ENCODE measurements at regions not wholly inside any gene's neighbourhood (a gene's known extent, or its start where the extent isn't known, plus 50 kb on each side); places are given as distances from the start of the nearest gene placed in this dataset.

GRCh38 chr5:33363537-33363936, 77.2 kb upstream of the TARS1 start:
- Histone ChIP-seq H3K27ac (no peak overlapping the region), H3K36me3 (no peaks in the 10 kb centered on the region)

GRCh38 chr5:33364406-33364805, 76.4 kb upstream of the TARS1 start:
- Histone ChIP-seq H3K4me1 (peaks cover 3% of the 10 kb centered on the region), H3K9me3 (no peaks in the 10 kb centered on the region), H3K36me3 (no peaks in the 10 kb centered on the region), H3K27me3 (no peaks in the 10 kb centered on the region), H3K27ac (no peak overlapping the region), H3K4me3 (no peak overlapping the region)
- WGBS = 64% methylated on average over 2 of the region's 2 CpGs
- no peak for TF ChIP-seq CTCF (IDR thresholded peaks at IDR 0.05)
- TF ChIP-seq POLR2AphosphoS5 (IDR thresholded peaks at IDR 0.05) = no peak
- TF ChIP-seq POLR2A (IDR thresholded peaks at IDR 0.05) = no peak
- no peak for TF ChIP-seq EP300 (IDR thresholded peaks at IDR 0.05)
- no peak for DNase-seq (ENCODE audit: low spot score in 2 of 2)

More at GRCh38 chr5:33363537-33363936, 77.2 kb upstream of the TARS1 start:
- H3K27me3 ChIP-seq = no peaks in the 10 kb centered on the region
- TF ChIP-seq POLR2A (IDR thresholded peaks at IDR 0.05) = no peak
- no peak for TF ChIP-seq EP300 (IDR thresholded peaks at IDR 0.05)
- no peak for TF ChIP-seq POLR2AphosphoS5 (IDR thresholded peaks at IDR 0.05)
- no peak for TF ChIP-seq CTCF (IDR thresholded peaks at IDR 0.05)
- H3K4me3 ChIP-seq = no peak overlapping the region
- H3K4me1 ChIP-seq = peaks cover 3% of the 10 kb centered on the region
- WGBS = 64% methylated on average over 3 of the region's 3 CpGs
- DNase-seq (ENCODE audit: low spot score in 2 of 2) = no peak
- no peaks in the 10 kb centered on the region for H3K9me3 ChIP-seq

DNA sequence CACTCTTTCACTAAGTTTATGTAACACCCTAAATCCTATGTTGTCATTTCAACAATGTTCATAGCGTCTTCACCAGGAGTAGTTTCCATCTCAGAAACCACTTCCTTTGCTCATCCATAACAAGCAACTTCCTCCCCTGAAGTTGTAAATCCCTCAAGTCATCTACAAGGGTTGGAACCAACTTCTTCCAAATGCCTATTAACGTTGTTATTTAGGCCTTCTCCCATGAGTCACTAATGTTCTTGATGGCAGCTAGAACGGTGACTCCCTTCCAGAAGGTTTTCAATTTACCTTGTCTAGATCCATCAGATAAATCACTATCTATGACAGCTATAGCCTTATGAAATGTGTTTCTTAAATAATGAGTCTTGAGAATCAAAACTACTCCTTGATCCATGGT, 73.3 kb upstream of the TARS1 start:
- Histone ChIP-seq H3K36me3 (no peaks in the 10 kb centered on the region), H3K9me3 (no peaks in the 10 kb centered on the region)

DNA sequence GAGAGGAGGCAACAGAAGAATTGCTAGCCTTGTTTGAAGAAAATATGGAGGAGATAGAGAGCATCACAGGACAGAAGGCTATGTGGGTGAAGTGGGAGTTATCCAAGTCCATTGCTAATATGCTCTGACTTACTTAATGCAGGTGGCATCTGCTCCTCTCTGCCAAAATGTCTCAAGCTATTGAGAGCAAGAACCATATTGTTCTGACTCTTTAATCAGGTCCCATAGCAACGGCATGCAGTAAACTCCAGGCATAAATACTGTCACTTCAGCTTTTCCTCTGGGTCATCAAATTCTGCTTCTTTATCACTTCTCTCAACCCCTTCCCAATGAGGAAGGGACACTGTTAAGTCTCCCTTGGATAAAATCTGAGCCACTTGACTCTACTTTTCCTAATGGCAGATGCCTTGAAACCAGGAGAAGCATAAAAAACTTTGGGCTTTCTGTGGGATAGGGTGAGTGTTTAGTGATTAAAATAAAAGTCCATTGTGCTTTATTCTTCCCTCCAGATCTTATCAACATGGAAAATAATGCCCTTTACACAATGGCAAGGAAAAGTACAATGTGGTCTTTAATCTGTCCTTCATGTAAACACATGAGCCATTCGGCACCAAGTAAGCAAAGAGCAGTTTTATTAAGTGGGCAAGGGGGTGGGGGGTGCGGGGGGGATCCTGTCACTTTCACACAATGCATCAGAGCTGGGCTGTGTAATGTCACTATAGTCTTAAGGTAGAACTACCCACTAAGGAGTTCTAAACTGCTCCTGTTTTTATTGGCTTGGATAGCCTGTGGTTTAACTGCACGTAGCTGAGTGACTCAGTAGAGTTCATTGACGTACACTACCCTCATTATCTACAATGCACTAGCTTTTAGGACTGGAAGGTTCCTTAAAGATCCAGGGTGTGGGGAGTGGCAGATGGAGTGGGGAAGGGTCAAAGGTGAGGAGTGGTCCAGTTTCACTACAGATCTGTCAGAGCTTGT, 71.0 kb upstream of the TARS1 start:
- TF ChIP-seq EP300 (IDR thresholded peaks at IDR 0.05) = no peak
- no peaks in the 10 kb centered on the region for H3K9me3 ChIP-seq
- no peaks in the 10 kb centered on the region for H3K4me1 ChIP-seq
- no peak for DNase-seq (ENCODE audit: low spot score in 2 of 2)
- no peak overlapping the region for H3K4me3 ChIP-seq
- no peaks in the 10 kb centered on the region for H3K27me3 ChIP-seq
- no peak overlapping the region for H3K27ac ChIP-seq
- H3K36me3 ChIP-seq = no peaks in the 10 kb centered on the region
- WGBS = 71% methylated on average over 5 of the region's 5 CpGs

More for the DNA sequence above, 73.3 kb upstream of the TARS1 start:
- Histone ChIP-seq H3K4me3 (no peak overlapping the region), H3K27ac (no peak overlapping the region), H3K27me3 (no peaks in the 10 kb centered on the region), H3K4me1 (peaks cover 3% of the 10 kb centered on the region)
- no peak for DNase-seq (ENCODE audit: low spot score in 2 of 2)
- TF ChIP-seq EP300 (IDR thresholded peaks at IDR 0.05) (no peak), CTCF (IDR thresholded peaks at IDR 0.05) (no peak), POLR2A (IDR thresholded peaks at IDR 0.05) (no peak), POLR2AphosphoS5 (IDR thresholded peaks at IDR 0.05) (no peak)
- WGBS = 49% methylated on average over 3 of the region's 3 CpGs

GRCh38 chr5:33370466-33370859, 70.3 kb upstream of the TARS1 start:
- no peak for DNase-seq (ENCODE audit: low spot score in 2 of 2)
- TF ChIP-seq EP300 (IDR thresholded peaks at IDR 0.05) (no peak), POLR2AphosphoS5 (IDR thresholded peaks at IDR 0.05) (no peak)
- 65% methylated on average over 2 of the region's 2 CpGs for WGBS
- no peaks in the 10 kb centered on the region for H3K36me3 ChIP-seq
- H3K27me3 ChIP-seq = no peaks in the 10 kb centered on the region
- H3K27ac ChIP-seq = no peak overlapping the region
- H3K4me3 ChIP-seq = no peak overlapping the region
- no peaks in the 10 kb centered on the region for H3K9me3 ChIP-seq
- no peaks in the 10 kb centered on the region for H3K4me1 ChIP-seq

GRCh38 chr5:33371660-33372059, 69.1 kb upstream of the TARS1 start:
- H3K27ac ChIP-seq = no peak overlapping the region
- 91% methylated on average over 1 of the region's 1 CpG for WGBS
- no peaks in the 10 kb centered on the region for H3K4me1 ChIP-seq
- no peaks in the 10 kb centered on the region for H3K36me3 ChIP-seq
- H3K27me3 ChIP-seq = no peaks in the 10 kb centered on the region
- TF ChIP-seq EP300 (IDR thresholded peaks at IDR 0.05) = no peak
- TF ChIP-seq POLR2AphosphoS5 (IDR thresholded peaks at IDR 0.05) = no peak
- TF ChIP-seq CTCF (IDR thresholded peaks at IDR 0.05) = no peak
- no peaks in the 10 kb centered on the region for H3K9me3 ChIP-seq
- no peak overlapping the region for H3K4me3 ChIP-seq
- DNase-seq (ENCODE audit: low spot score in 2 of 2) = no peak

All from suprapubic skin (tissue), 4 donors.